Mucosa of descending colon (tissue), 3 donors: ENCODE measurements at regions not wholly inside any gene's neighbourhood (a gene's known extent, or its start where the extent isn't known, plus 50 kb on each side); places are given as distances from the start of the nearest gene placed in this dataset.

Source experiments
- ATAC-seq: fragments of 200-7000 bp; cut with Tn5 transposase; one replicate; pipeline ENCODE4 v1.9.1; 2020; ENCODE audit warnings: mild to moderate bottlenecking, moderate library complexity
- DNase-seq, 3 donors: peaks; one replicate each; pipeline ENCODE4 v3.0.0-alpha.2; 2020
- H3K36me3 ChIP-seq: fragments of 200-600 bp; one replicate; pipeline ENCODE4 v1.8.0; 2021; ENCODE audit warnings: low read depth, mild to moderate bottlenecking
- H3K4me1 ChIP-seq: fragments of 200-600 bp; one replicate; pipeline ENCODE4 v1.8.0; 2021; ENCODE audit warnings: low read depth, mild to moderate bottlenecking
- H3K4me3 ChIP-seq: fragments of 200-600 bp; one replicate; pipeline ENCODE4 v1.8.0; 2021; ENCODE audit warnings: mild to moderate bottlenecking
- H3K9me3 ChIP-seq: fragments of 200-600 bp; one replicate; pipeline ENCODE4 v1.8.0; 2021; ENCODE audit warnings: mild to moderate bottlenecking
- CTCF ChIP-seq: fragments of 200-600 bp; IDR thresholded peaks from one replicate; pipeline ENCODE4 v1.8.0; 2022; ENCODE audit warnings: antibody characterized with exemption, mild to moderate bottlenecking
- intact Hi-C, 2 donors: fragments of 100-400 bp; cut with DNase I in 1 of 2; cut with micrococcal nuclease in 1 of 2; formaldehyde crosslinking; loops; one replicate each; pipeline versions ENCODE4 v1.11.0 to v1.11.1; 2022; cut with DNase I, micrococcal nuclease
- donor health status: DM: no; HTN: no; CAD: no; lungs with moderate emphysema.
- donor health status: DM: no; HTN: no; CAD: no.
- donor health status: DM: no; HTN: yes; CAD: no.

GRCh38 chr3:5841599-5841998 lies 654.1 kb downstream of the EDEM1 start:
- no peaks in the 10 kb centered on the region for H3K9me3 ChIP-seq
- no peaks in the 10 kb centered on the region for H3K36me3 ChIP-seq
- intact Hi-C loops, result no loop called here
- no peaks in the 10 kb centered on the region for H3K4me1 ChIP-seq
- no peak for TF ChIP-seq CTCF
- no peak for ATAC-seq
- no peak overlapping the region for H3K4me3 ChIP-seq
- no peak for DNase-seq

- DNase-seq, result no peak
- no peaks in the 10 kb centered on the region for H3K4me1 ChIP-seq
- H3K9me3 ChIP-seq, result no peaks in the 10 kb centered on the region
- TF ChIP-seq CTCF, result no peak
- no peak for ATAC-seq
- H3K36me3 ChIP-seq, result no peaks in the 10 kb centered on the region
- no peak overlapping the region for H3K4me3 ChIP-seq
- intact Hi-C loops, result no loop called here
Observed at GRCh38 chr3:5846261-5846660, 658.8 kb downstream of the EDEM1 start.

GRCh38 chr3:5861151-5861550 lies 673.6 kb downstream of the EDEM1 start:
- no peak for DNase-seq
- intact Hi-C loops, result no loop called here
- H3K4me3 ChIP-seq, result no peak overlapping the region
- no peaks in the 10 kb centered on the region for H3K4me1 ChIP-seq
- ATAC-seq, result no peak
- H3K9me3 ChIP-seq, result no peaks in the 10 kb centered on the region
- TF ChIP-seq CTCF, result no peak
- no peaks in the 10 kb centered on the region for H3K36me3 ChIP-seq

GRCh38 chr3:5874931-5875341 lies 687.4 kb downstream of the EDEM1 start:
- Histone ChIP-seq H3K9me3 (no peaks in the 10 kb centered on the region), H3K4me1 (no peaks in the 10 kb centered on the region), H3K4me3 (no peak overlapping the region), H3K36me3 (no peaks in the 10 kb centered on the region)
- no peak for DNase-seq
- intact Hi-C loops, result no loop called here
- no peak for ATAC-seq
- no peak for TF ChIP-seq CTCF

GRCh38 chr3:5888851-5889250 lies 701.3 kb downstream of the EDEM1 start:
- TF ChIP-seq CTCF, result no peak
- no peak for DNase-seq
- Histone ChIP-seq H3K9me3 (no peaks in the 10 kb centered on the region), H3K4me1 (no peaks in the 10 kb centered on the region), H3K4me3 (no peak overlapping the region), H3K36me3 (no peaks in the 10 kb centered on the region)
- no peak for ATAC-seq
- intact Hi-C loops, result no loop called here

- no peak for ATAC-seq
- intact Hi-C loops, result no loop called here
- Histone ChIP-seq H3K4me3 (no peak overlapping the region), H3K36me3 (no peaks in the 10 kb centered on the region), H3K4me1 (no peaks in the 10 kb centered on the region), H3K9me3 (no peaks in the 10 kb centered on the region)
- no peak for DNase-seq
- no peak for TF ChIP-seq CTCF
Observed at GRCh38 chr3:5889374-5889773, 701.9 kb downstream of the EDEM1 start.
